Umbilical cord (tissue), 1 donor: ENCODE measurements at regions not wholly inside any gene's neighbourhood (a gene's known extent, or its start where the extent isn't known, plus 50 kb on each side); places are given as distances from the start of the nearest gene placed in this dataset.
A peak's percentile ranks its signal among the peaks of the same experiment; 100 is the strongest.
"Not testable (repeated sequence)": the region's sequence is repeated elsewhere in the genome, so short reads cannot be mapped to it uniquely, and the experiment has no call there.

Experiments used
- DNase-seq: peaks from one replicate; pipeline ENCODE4 v3.0.0-alpha.2; 2015; ENCODE audit warnings: low spot score

DNA sequence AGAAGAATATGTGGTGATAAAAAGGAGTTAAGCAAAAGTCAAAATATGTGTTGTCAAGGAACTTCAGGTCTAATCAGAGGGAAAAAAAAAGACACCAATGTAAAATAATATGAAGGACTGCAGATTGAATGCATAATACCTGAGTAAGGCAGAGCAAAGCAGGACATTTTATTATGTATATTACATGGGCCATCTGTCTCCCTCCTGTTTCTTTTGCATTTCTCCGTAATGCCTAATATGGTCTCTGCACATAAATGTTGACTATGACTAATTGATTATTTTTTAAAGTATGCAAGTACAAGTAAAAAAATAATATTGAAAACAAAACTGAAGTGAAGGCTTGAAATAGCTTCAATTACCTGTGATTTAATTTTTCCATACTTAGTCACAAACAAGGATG is 384.7 kb upstream of the MAN1A1 start:
- no peak for DNase-seq

DNA sequence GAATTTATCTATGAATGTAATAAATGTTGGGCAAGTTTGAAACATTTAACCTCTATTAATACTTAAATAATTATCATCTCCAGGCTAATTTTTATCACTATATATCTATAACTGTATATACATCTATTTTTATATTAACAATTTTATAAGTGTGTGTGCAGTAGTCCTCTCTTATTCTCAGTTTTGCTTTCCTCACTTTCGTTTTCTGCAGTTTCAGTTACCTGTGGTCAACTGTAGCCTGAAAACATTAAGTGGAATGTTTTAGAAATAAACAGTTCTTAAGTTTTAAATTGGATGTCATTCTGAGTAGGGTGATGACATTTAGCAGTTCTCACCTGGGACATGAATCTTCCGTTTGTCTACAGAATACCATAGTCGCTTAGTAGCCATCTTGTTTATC is 379.4 kb upstream of the MAN1A1 start:
- no peak for DNase-seq

DNA sequence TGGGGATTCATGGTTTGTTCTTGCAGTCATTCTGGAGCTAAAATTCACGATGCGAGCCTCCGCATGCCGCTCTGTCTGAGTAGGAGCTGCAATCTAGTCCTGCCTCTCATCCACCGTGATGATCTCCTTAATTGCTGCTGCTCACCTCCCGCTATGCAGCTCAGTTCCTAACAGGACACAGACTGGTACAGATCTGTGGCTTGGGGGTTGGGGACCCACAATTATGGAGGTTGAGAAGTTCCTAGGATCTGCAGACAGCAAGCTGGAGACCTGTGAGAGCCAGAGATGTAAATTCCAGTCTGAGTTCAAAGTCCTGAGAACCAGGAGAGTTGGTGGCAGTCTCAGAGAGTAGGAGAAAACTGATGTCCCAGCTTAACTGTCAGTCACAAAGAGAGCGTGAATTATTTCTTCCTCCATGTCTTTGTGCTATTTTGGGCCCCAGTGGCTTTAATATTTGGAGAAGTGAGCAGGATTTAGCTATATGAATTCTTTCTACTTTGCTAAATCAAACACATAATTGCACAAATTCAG is 378.7 kb upstream of the MAN1A1 start:
- no peak for DNase-seq

DNA sequence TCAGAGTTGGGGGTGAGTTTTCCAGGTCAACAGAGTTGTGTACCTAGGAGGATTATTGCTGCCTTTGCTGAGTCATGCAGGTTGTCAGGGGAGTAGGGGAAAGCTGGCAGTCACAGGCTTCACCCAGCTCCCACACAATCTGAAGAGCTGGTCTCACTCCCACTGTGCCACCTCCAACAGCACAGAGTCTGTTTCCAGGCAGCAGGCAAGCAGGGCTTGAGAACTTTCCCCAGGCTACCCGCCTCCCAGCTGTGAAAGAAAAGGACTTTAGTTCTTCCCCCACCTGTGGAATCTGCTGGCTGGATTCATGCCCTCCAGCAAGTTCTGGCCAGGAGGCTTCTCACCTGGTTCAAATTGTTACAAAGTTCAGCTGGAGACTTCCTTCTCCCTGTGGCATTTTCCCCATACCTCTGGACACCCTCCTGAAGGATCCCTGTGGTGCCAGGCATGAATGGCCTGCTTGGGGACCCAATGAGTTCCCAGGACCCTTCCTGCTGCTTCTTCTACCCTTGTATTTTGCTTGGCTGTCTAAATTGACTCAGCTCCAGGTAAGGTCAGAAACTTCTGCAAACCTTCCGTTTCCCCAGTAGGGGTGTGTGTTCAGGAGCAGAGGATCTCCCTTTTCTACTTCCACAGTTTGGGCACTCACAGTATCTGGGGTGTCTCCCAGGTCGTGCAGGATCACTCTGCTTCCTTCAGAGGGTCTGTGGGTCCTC is 378.1 kb upstream of the MAN1A1 start:
- no peak for DNase-seq

- not testable (repeated sequence) for DNase-seq
Observed at GRCh38 chr6:119726912-119727311, 377.4 kb upstream of the MAN1A1 start.

- DNase-seq: no peak
Observed at GRCh38 chr6:119726086-119726485, 376.5 kb upstream of the MAN1A1 start.

DNA sequence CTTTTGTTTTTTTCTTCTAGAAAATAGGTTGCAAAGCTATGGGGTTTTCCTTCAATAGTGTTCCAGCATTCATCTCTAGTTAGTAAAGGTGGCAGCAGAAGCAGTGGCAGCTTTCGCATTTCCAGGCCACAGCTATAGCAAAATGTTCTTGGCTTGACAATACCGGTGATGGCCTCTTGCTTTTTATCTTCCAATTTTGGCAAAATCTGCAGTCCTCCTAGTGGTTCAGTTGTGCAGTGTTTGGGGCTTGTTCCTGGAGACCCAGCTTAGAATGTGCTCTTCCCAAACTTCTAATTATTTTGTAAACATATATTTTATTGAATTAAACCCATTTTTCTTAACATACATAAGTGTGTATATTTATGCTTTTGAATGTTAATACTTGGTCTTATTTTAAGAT is 370.6 kb upstream of the MAN1A1 start:
- no peak for DNase-seq

GRCh38 chr6:119717942-119718341 is 368.4 kb upstream of the MAN1A1 start:
- no peak for DNase-seq

DNA sequence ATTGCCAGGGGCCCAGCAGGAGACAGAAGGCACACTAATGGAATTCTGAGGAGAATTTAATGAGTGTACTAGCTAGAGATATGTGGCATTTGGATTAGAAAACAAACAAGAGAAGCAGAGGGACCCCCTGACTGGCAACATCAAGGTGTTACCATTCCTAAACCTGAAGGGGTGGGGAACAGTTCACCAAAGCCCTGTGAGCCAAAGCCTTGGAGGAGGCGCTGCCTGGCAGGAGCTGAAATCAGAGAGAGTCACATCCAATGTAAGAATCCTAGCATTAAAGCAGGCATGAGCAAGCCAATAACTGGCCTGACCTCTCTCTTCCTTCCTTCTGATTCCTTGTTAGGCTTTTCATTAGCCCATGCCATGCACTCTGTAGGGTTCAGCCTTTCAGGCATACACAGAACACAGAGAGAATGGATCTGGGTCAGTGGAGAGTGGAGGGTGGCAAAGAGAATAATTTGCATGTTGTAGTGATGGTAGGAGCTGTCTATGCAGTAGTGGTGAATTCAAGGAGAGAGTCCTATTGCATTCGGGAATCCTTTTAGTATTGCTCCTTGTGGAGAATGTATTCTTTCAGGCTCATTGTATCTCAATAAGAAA is 367.2 kb upstream of the MAN1A1 start:
- no peak for DNase-seq

DNA sequence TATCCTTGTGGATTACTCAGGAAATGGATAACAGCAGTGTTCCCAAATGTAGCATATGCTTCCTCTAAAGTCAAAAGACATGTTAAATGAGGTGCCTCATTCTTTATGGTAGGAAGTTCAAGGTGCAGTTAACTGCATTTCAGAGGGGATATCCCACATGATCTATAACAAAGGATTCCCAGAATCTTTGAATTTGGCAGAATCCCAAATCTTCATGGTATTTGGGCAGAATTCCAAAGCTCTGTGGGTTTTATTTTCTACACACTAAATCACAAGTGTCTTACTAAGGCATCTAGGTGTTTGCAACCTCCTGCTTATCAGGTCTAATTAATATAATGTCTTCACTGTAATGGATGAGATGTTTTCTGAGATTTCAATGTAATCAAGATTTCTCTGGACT is 364.3 kb upstream of the MAN1A1 start:
- no peak for DNase-seq

- DNase-seq: no peak
Observed at GRCh38 chr6:119686644-119687043, 337.1 kb upstream of the MAN1A1 start.

- no peak for DNase-seq
Observed at GRCh38 chr6:119686240-119686639, 336.7 kb upstream of the MAN1A1 start.

GRCh38 chr6:119683671-119684070 is 334.1 kb upstream of the MAN1A1 start:
- no peak for DNase-seq

GRCh38 chr6:119683031-119683430 is 333.5 kb upstream of the MAN1A1 start:
- DNase-seq: peak; percentile 17

- no peak for DNase-seq
Observed at GRCh38 chr6:119678961-119679360, 329.4 kb upstream of the MAN1A1 start.

DNA sequence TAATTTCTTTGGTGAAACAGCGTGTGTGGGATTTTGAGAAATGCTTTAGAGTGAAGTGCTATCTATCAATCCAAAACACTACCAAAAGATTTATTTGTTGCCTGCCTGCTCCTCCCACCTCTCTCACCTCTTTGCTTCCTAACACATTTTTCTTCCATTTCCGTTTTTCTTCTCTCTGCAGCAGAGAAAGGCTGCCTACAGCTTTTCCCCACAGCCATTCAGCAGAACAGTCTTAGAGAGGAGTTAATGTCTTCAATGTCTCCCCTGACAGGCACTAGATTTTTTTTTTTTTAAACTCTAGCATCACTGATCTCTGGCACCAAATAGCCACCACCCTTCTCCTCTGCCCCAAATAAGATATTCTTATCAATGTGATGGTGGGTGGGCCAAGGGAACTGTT is 327.8 kb upstream of the MAN1A1 start:
- DNase-seq: no peak

DNA sequence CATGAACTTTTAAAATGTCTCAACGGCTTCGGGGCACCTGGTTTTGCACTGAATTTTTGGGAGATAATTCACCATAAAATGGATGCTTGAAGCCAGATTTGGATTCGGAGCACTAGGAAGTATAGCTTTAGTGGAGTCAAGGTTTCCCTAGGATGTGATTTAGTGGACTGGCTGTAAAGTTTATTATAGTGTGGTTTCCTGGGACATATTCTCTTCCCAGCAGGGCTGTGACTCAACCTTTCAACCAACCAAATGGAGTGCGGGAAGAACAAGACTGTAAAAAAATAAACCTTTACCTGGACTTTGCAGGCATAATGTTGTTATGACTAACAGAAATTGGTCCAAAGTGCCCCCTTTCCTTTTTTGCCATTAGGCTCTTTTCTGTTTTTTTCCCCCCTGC is 327.4 kb upstream of the MAN1A1 start:
- no peak for DNase-seq

- no peak for DNase-seq
Observed at GRCh38 chr6:119676230-119676629, 326.7 kb upstream of the MAN1A1 start.

DNA sequence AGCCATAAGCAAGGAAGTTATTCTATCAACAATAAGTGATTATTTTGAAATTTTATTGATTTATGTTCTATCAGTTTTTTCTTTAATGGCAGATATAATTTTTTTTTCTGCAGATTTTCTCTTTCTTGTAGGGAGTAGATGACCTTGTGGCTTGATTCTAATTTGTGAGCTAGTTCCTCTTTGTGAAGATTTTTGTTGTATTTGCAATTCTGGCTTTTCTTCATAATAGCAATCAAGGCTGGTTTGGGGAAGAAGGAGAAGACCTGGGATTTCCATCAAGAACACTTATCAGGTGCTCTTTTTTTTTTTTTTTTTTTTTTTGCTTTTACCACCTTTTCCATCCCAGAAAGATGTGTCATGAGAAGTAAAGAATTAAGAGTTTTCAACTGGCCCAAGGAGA is 324.2 kb upstream of the MAN1A1 start:
- no peak for DNase-seq

DNA sequence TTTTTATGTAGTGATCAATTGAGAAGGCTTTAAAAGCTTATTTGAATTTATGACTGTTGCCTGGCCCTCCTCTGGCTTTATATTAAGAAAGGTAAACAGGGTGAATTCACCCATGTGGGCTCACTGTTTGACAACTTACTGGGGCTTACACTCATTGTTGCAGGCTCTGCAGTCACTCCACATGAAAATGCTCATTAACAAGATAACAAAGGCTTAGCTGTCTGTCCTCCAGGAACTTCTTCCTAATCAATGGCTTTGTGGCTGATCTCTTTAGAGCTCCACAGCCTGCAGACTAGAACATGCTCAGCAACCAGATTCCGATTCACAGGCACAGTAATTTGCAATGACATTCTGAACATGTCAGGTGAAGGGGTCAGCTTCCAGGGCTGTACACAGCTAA is 323.2 kb upstream of the MAN1A1 start:
- no peak for DNase-seq

GRCh38 chr6:119671105-119671504 is 321.5 kb upstream of the MAN1A1 start:
- DNase-seq: no peak

GRCh38 chr6:119669221-119669620 is 319.7 kb upstream of the MAN1A1 start:
- no peak for DNase-seq

DNA sequence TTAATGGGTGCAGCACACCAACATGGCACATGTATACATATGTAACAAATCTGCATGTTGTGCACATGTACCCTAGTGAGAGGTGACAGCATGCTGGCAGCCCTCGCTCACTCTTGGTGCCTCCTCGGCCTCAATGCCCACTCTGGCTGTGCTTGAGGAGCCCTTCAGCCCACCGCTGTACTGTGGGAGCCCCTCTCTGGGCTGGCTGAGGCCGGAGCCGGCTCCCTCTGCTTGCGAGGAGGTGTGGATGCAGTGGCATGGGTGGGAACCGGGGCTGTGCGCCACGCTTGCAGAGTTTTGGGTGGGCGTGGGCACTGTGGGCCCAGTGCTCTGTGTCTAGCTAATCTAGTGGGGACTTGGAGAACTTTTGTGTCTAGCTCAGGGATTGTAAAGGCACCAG is 315.9 kb upstream of the MAN1A1 start:
- DNase-seq: not testable (repeated sequence)
